LNCaP clone FGC (cell line): ENCODE measurements at regions not wholly inside any gene's neighbourhood (a gene's known extent, or its start where the extent isn't known, plus 50 kb on each side); places are given as distances from the start of the nearest gene placed in this dataset.

Experiments used
- DNase-seq: peaks from one replicate; pipeline ENCODE4 v3.0.0-alpha.2; 2011; ENCODE audit warnings: low read depth
- H3K4me3 ChIP-seq: 2 replicates; pipeline ENCODE4 v1.5.1; 2011; ENCODE audit warnings: mild to moderate bottlenecking, low read depth, low read length, control low read depth
- TF ChIP-seq, protein P1 (sequence below): IDR thresholded peaks from 2 replicates; pipeline ENCODE4 v1.5.1; 2012; ENCODE audit warnings: mild to moderate bottlenecking; ENCODE audit not compliant: control insufficient read depth, insufficient read depth; ENCODE audit errors: extremely low read depth

DNA sequence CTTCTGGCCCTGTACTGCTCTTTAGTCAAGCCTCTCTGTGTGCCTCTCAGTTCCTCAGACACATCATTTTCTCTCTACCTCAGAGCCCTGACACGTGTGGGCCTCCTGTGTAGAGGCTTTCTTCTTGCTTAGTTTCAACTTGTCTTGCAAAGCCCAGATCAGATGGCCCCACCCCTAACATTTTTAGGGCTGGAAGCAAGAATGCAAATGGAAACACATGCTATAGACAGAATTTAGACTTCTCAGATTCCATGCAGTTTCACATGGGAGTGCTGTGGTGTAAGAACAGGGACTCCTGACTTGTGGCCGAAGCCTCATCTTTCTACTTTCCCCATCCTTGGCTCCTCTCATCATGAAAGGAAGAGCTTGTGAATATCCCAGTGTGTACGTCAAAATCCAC is 350.7 kb downstream of the DCHS2 start:
- no peak for DNase-seq
- TF ChIP-seq, protein P1, sequence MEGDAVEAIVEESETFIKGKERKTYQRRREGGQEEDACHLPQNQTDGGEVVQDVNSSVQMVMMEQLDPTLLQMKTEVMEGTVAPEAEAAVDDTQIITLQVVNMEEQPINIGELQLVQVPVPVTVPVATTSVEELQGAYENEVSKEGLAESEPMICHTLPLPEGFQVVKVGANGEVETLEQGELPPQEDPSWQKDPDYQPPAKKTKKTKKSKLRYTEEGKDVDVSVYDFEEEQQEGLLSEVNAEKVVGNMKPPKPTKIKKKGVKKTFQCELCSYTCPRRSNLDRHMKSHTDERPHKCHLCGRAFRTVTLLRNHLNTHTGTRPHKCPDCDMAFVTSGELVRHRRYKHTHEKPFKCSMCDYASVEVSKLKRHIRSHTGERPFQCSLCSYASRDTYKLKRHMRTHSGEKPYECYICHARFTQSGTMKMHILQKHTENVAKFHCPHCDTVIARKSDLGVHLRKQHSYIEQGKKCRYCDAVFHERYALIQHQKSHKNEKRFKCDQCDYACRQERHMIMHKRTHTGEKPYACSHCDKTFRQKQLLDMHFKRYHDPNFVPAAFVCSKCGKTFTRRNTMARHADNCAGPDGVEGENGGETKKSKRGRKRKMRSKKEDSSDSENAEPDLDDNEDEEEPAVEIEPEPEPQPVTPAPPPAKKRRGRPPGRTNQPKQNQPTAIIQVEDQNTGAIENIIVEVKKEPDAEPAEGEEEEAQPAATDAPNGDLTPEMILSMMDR: no peak
- H3K4me3 ChIP-seq: no peak overlapping the region

DNA sequence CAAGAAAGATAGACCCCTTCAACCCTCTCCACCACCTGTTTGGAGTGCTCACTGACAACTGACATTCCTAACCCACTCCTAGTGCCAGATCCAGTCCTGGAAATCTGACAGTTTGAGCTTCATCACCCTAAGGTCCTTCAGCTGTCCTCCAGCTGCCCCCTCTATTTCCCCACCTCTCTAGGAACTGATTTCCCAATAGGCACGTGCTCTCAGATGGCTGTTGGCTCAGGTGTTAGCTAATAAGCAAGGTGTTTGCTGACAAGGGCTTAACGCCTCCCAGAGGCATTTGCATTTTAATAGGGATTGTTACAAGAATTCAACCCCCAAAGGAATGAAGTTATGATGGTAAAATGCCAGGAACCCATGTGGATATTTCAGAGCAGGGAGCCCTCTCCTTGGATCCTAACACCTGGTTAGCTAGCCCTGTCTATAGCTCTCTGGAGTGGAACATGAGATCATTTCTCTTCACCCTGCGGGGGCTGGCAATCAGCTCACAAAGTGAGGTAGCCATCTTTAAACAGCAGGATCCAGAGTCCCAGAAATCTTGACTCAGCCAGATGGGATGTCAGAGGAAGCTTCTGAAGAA is 348.5 kb upstream of the SFRP2 start:
- TF ChIP-seq, protein P1: no peak
- no peak for DNase-seq
- no peak overlapping the region for H3K4me3 ChIP-seq

DNA sequence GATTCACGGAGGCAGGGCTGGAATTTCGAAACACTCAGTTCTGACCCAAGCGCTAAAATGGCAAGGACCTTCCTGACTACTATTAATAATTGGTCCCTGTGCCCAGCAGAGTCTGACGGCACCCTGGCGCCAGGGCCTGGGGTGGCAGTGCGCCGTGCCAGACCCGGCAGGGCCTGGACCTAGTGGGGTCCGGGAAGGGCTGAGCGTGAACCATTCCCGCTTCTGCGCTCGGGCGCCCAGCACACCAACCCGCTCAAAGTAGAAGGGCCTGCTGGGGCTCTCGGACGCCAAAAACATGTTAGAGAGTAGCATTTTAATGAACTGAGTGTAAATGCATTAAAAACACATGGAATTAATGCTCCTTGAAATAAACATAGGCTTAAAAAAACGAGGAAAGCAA is 346.7 kb upstream of the SFRP2 start:
- TF ChIP-seq, protein P1: no peak
- H3K4me3 ChIP-seq: no peak overlapping the region
- DNase-seq: no peak

DNA sequence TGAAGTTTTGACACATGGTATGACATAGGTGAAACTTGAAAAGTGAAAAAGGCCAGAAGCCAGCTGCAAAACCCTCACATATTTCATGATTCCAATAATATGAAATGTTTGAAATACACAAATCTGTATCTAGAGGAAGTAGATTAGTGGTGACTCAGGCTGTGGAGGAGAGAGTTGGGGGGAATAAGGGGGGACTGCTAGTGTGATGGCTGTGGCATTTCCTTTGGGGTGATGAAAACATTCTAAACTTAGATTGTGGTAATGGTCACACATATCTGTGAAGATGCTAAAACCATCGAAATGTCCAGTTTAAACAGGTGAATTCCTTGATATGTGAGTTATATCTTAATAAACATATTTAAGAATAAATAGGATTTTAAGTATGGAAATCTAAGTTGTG is 343.5 kb upstream of the SFRP2 start:
- TF ChIP-seq, protein P1: no peak
- DNase-seq: no peak

DNA sequence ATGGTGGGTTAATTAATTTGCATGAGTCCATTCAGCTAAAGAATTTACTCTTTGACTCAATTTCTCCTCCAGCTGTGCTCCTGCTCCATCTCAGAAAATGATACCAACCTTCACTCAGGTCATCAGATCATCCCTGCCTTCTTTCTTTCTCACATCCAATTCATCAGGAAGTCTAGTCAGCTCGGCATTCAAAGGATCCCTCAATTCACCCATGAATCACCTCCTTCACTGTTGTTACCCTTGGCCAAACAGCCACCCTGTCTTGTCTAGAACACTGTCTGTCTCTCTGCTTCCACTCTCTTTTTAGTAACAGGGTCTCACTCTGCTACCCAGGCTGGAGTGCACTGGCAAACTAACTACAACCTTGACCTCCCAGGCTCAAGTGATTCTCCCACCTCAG is 337.4 kb upstream of the SFRP2 start:
- TF ChIP-seq, protein P1: no peak
- H3K4me3 ChIP-seq: no peak overlapping the region
- DNase-seq: no peak

More for the DNA sequence above, 343.5 kb upstream of the SFRP2 start:
- H3K4me3 ChIP-seq: no peak overlapping the region

DNA sequence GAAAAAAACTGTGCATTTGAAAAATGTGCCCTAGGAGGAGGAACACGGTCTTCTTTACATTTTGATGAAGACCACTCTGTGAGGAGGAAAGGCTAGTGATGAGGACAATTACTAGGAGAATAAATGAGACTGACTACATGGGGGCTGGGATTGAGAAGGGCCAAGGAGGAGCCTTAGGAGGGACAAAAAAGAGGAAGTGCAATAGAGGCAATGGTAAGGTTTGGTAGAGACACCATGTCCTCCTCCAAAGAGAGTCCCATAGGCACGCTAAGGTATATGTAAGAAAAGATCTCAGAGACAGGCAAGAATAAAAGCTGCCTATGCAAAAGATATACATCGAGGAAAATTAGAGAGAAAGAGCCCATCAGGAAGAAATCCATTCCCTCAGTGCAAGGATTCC is 336.5 kb upstream of the SFRP2 start:
- no peak overlapping the region for H3K4me3 ChIP-seq
- TF ChIP-seq, protein P1: no peak
- no peak for DNase-seq
